ENCODE measurements at regions not wholly inside any gene's neighbourhood (a gene's known extent, or its start where the extent isn't known, plus 50 kb on each side); places are given as distances from the start of the nearest gene placed in this dataset.
"Not testable (repeated sequence)": the region's sequence is repeated elsewhere in the genome, so short reads cannot be mapped to it uniquely, and the experiment has no call there.

- TF ChIP-seq CTCF, PRDM4, ZNF169 (tag by site-specific recombination; IDR thresholded peaks at IDR 0.05): not testable (repeated sequence)
Measured at GRCh38 chr16:72453856-72454255, 281.9 kb upstream of the PMFBP1 start.
